ENCODE measurements at regions not wholly inside any gene's neighbourhood (a gene's known extent, or its start where the extent isn't known, plus 50 kb on each side); places are given as distances from the start of the nearest gene placed in this dataset.

DNA sequence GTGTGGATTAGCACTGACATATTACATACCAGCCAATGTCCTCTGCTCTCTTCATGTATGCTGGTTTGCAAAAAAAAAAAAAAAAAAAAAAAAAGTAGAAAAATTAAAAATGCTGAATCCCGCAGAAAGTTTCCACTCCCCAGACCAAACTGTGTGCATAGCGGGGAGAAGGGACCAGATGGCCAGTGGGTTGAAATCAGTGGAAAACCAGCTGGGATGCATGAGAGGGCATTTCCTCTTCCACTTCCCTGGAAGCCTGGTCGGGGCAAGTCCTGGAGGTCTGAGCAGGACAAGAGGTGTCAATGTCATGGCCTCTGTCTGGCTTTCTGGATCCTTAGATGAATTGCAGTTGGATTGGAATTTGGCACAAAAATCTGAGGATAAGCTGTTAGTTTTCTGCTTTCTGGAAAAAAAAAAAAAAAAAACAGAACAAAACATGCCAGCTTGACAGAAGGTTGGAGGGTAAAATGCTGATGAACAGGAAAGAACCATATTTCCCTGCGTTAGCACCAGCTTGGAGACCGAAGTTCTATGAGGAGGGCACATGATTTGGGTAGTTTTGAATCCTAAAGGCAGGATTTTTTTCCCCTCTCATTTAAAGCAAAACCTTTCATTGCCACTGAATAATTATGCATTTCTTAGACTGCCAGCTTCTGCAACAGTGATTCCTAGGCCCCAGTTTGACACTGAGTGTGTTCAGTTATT, 941.5 kb upstream of the EEF2KMT start:
- no peak for DNase-seq (ENCODE audit: low spot score)
- no peak for ATAC-seq
- in situ Hi-C loops (cut with HindIII; ENCODE audit: extremely low pct_ligation_motif_present, low pct_unique_long_range_greater_than_20kb) (no loop called here), intact Hi-C loops (cut with micrococcal nuclease; ENCODE audit: unreplicated experiment) (no loop called here)
- POLR2A ChIA-PET = no interaction called here
- Histone ChIP-seq H3K4me1 (ENCODE audit: insufficient read depth, low read length) (no peaks in the 10 kb centered on the region), H3K79me2 (ENCODE audit: insufficient read depth, low read length) (no peaks in the 10 kb centered on the region), H2AFZ (ENCODE audit: low read length) (no peak overlapping the region), H3K4me2 (ENCODE audit: low read depth, low read length) (no peak overlapping the region), H3K27me3 (ENCODE audit: control insufficient read depth in 1 of 2, insufficient read depth in 2 of 2, low read length in 2 of 2) (no peaks in the 10 kb centered on the region; a peak in 1 of 5 replicates), H4K20me1 (ENCODE audit: insufficient read depth, low read length) (no peaks in the 10 kb centered on the region), H3K36me3 (replicated peaks in 1 of 2; ENCODE audit: control insufficient read depth in 1 of 2, insufficient read depth in 2 of 2, low read length in 2 of 2) (no peaks in the 10 kb centered on the region), H3K4me3 (replicated peaks in 1 of 3; ENCODE audit: insufficient read depth in 1 of 3, low read depth in 2 of 3, low read length in 3 of 3) (no peak overlapping the region), H3K27ac (ENCODE audit: extremely low read length, insufficient read depth, low read length) (no peak overlapping the region), H3K9me3 (ENCODE audit: low read length) (no peaks in the 10 kb centered on the region), H3K9ac (ENCODE audit: insufficient read depth, low read depth, low read length) (no peak overlapping the region)
- BruUV-seq (replicated peaks) = no TSS peak
- 6% methylated on average over 5 of the region's 5 CpGs for WGBS (ENCODE audit: low lambda C conversion rate)
- FAIRE-seq = no peak
- CTCF ChIA-PET (ENCODE audit: low intra/inter-chr PET ratio, low total read pairs) = no interaction called here
- no peak for TF ChIP-seq ZNF333 (CRISPR knock-in tag; IDR thresholded peaks at IDR 0.05; ENCODE audit: borderline replicate concordance)
- TF ChIP-seq ARHGAP35 (CRISPR knock-in tag; IDR thresholded peaks at IDR 0.05; ENCODE audit: borderline replicate concordance) = no peak
- TF ChIP-seq, protein P1, sequence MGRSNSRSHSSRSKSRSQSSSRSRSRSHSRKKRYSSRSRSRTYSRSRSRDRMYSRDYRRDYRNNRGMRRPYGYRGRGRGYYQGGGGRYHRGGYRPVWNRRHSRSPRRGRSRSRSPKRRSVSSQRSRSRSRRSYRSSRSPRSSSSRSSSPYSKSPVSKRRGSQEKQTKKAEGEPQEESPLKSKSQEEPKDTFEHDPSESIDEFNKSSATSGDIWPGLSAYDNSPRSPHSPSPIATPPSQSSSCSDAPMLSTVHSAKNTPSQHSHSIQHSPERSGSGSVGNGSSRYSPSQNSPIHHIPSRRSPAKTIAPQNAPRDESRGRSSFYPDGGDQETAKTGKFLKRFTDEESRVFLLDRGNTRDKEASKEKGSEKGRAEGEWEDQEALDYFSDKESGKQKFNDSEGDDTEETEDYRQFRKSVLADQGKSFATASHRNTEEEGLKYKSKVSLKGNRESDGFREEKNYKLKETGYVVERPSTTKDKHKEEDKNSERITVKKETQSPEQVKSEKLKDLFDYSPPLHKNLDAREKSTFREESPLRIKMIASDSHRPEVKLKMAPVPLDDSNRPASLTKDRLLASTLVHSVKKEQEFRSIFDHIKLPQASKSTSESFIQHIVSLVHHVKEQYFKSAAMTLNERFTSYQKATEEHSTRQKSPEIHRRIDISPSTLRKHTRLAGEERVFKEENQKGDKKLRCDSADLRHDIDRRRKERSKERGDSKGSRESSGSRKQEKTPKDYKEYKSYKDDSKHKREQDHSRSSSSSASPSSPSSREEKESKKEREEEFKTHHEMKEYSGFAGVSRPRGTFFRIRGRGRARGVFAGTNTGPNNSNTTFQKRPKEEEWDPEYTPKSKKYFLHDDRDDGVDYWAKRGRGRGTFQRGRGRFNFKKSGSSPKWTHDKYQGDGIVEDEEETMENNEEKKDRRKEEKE (IDR thresholded peaks at IDR 0.05) = no peak
- no peak for TF ChIP-seq ZNF788 (CRISPR knock-in tag; IDR thresholded peaks at IDR 0.05; ENCODE audit: borderline replicate concordance)
- TF ChIP-seq, protein P2, sequence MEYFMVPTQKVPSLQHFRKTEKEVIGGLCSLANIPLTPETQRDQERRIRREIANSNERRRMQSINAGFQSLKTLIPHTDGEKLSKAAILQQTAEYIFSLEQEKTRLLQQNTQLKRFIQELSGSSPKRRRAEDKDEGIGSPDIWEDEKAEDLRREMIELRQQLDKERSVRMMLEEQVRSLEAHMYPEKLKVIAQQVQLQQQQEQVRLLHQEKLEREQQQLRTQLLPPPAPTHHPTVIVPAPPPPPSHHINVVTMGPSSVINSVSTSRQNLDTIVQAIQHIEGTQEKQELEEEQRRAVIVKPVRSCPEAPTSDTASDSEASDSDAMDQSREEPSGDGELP (IDR thresholded peaks at IDR 0.05; ENCODE audit: borderline replicate concordance, low read depth) = no peak
- no peak for TF ChIP-seq SP1 (IDR thresholded peaks at IDR 0.05)
- no peak for TF ChIP-seq SP1 (CRISPR knock-in tag; IDR thresholded peaks at IDR 0.05)
- no peak for TF ChIP-seq ZFP1 (CRISPR knock-in tag; IDR thresholded peaks at IDR 0.05)
- TF ChIP-seq, protein P3, sequence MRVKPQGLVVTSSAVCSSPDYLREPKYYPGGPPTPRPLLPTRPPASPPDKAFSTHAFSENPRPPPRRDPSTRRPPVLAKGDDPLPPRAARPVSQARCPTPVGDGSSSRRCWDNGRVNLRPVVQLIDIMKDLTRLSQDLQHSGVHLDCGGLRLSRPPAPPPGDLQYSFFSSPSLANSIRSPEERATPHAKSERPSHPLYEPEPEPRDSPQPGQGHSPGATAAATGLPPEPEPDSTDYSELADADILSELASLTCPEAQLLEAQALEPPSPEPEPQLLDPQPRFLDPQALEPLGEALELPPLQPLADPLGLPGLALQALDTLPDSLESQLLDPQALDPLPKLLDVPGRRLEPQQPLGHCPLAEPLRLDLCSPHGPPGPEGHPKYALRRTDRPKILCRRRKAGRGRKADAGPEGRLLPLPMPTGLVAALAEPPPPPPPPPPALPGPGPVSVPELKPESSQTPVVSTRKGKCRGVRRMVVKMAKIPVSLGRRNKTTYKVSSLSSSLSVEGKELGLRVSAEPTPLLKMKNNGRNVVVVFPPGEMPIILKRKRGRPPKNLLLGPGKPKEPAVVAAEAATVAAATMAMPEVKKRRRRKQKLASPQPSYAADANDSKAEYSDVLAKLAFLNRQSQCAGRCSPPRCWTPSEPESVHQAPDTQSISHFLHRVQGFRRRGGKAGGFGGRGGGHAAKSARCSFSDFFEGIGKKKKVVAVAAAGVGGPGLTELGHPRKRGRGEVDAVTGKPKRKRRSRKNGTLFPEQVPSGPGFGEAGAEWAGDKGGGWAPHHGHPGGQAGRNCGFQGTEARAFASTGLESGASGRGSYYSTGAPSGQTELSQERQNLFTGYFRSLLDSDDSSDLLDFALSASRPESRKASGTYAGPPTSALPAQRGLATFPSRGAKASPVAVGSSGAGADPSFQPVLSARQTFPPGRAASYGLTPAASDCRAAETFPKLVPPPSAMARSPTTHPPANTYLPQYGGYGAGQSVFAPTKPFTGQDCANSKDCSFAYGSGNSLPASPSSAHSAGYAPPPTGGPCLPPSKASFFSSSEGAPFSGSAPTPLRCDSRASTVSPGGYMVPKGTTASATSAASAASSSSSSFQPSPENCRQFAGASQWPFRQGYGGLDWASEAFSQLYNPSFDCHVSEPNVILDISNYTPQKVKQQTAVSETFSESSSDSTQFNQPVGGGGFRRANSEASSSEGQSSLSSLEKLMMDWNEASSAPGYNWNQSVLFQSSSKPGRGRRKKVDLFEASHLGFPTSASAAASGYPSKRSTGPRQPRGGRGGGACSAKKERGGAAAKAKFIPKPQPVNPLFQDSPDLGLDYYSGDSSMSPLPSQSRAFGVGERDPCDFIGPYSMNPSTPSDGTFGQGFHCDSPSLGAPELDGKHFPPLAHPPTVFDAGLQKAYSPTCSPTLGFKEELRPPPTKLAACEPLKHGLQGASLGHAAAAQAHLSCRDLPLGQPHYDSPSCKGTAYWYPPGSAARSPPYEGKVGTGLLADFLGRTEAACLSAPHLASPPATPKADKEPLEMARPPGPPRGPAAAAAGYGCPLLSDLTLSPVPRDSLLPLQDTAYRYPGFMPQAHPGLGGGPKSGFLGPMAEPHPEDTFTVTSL (CRISPR knock-in tag; IDR thresholded peaks at IDR 0.05; ENCODE audit: borderline replicate concordance) = no peak
- TF ChIP-seq ZNF136 (CRISPR knock-in tag; IDR thresholded peaks at IDR 0.05; ENCODE audit: low read depth) = no peak
- no peak for TF ChIP-seq NFYB (CRISPR knock-in tag; IDR thresholded peaks at IDR 0.05)
- TF ChIP-seq ZNF143 (CRISPR knock-in tag; IDR thresholded peaks at IDR 0.05) = no peak
- TF ChIP-seq, protein P4, sequence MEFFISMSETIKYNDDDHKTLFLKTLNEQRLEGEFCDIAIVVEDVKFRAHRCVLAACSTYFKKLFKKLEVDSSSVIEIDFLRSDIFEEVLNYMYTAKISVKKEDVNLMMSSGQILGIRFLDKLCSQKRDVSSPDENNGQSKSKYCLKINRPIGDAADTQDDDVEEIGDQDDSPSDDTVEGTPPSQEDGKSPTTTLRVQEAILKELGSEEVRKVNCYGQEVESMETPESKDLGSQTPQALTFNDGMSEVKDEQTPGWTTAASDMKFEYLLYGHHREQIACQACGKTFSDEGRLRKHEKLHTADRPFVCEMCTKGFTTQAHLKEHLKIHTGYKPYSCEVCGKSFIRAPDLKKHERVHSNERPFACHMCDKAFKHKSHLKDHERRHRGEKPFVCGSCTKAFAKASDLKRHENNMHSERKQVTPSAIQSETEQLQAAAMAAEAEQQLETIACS (CRISPR knock-in tag; IDR thresholded peaks at IDR 0.05) = no peak
- no peak for TF ChIP-seq ZFP36L1 (CRISPR knock-in tag; IDR thresholded peaks at IDR 0.05)
- TF ChIP-seq MAF1 (CRISPR knock-in tag; IDR thresholded peaks at IDR 0.05; ENCODE audit: borderline replicate concordance) = no peak

Measured in HepG2 (cell line).